Right lobe of liver (tissue), 6 donors: ENCODE measurements at regions not wholly inside any gene's neighbourhood (a gene's known extent, or its start where the extent isn't known, plus 50 kb on each side); places are given as distances from the start of the nearest gene placed in this dataset.

Experiments
- ATAC-seq, 4 donors: fragments of 200-7000 bp; cut with Tn5 transposase; one replicate each; pipeline ENCODE4 v1.9.1; 2020; ENCODE audit warnings: mild to moderate bottlenecking in 4 of 4, moderate library complexity in 4 of 4
- DNase-seq, 3 donors: peaks; one replicate each; pipeline ENCODE4 v3.0.0-alpha.2; 2020
- H3K27ac ChIP-seq, 3 donors: fragments of 200-600 bp; one replicate each; pipeline ENCODE4 v1.8.0; 2022
- H3K27me3 ChIP-seq, 2 donors: fragments of 200-600 bp; one replicate each; pipeline ENCODE4 v1.8.0; 2022
- H3K36me3 ChIP-seq, 4 donors: fragments of 200-600 bp; sonication (generic) in 1 of 4; one replicate each; pipeline versions ENCODE4 v1.5.1 to v1.8.0; 2017 to 2022; ENCODE audit warnings: control low read depth in 1 of 4
- H3K4me1 ChIP-seq, 4 donors: fragments of 200-600 bp; sonication (generic) in 1 of 4; one replicate each; pipeline versions ENCODE4 v1.5.1 to v1.8.0; 2017 to 2022; ENCODE audit warnings: control low read depth in 1 of 4
- H3K4me3 ChIP-seq, 3 donors: fragments of 200-600 bp; one replicate each; pipeline ENCODE4 v1.8.0; 2022
- H3K9me3 ChIP-seq, 4 donors: fragments of 200-600 bp; sonication (generic) in 1 of 4; one replicate each; pipeline versions ENCODE4 v1.5.1 to v1.8.0; 2017 to 2022; ENCODE audit warnings: control low read depth in 1 of 4
- POLR2A ChIP-seq: fragments of 450-650 bp; IDR thresholded peaks from one replicate; pipeline ENCODE4 v1.6.1; 2017; ENCODE audit warnings: antibody characterized with exemption, mild to moderate bottlenecking
- WGBS: methylation state at CpG from one replicate; pipeline ENCODE4 v1.1.6; 2018; ENCODE audit warnings: low coverage, low lambda C conversion rate; ENCODE audit not compliant: insufficient coverage; ENCODE audit errors: missing lambda C conversion rate; 5-methylcytosine and 5-hydroxymethylcytosine counted together
- intact Hi-C, 2 donors: fragments of 100-400 bp; cut with DNase I; formaldehyde crosslinking; loops; one replicate each; pipeline versions ENCODE4 v1.11.2 to v1.14.1; 2022
- TF ChIP-seq, protein P1 (sequence below), 4 donors: fragments of 200-600 bp in 3 of 4; fragments of 450-650 bp in 1 of 4; IDR thresholded peaks; one replicate each; pipeline versions ENCODE4 v1.5.1 to v1.8.0; 2016 to 2022; ENCODE audit warnings: antibody characterized with exemption in 4 of 4, mild to moderate bottlenecking in 2 of 4
- donor health status: DM: no; HTN: yes; CAD: no.
- donor health status: DM: no; HTN: no; CAD: no.
- donor health status: DM: no; HTN: no; CAD: no.
- donor health status: DM: no; HTN: yes; CAD: no.
- donor health status: DM: no; HTN: yes; CAD: no.

DNA sequence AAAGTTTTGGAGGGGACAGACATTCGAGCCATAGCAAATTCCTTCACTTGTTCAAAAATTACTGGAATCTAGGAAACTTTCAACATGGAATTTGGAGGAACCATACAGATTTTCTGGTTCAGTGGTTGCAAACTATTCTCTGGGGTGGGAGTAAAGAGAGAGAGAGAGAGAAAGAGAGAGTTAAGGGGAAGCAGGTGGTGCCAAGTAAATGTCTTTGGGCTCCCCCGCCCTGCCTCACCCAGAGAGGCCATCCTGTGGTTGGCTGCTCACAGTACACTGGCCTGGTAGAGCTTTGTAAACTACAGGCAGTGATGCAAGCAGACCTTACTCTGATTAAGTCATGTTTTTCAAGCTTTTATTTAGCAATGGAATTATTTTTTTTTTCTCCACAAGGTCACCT, 82.6 kb downstream of the ADAMTS15 start:
- DNase-seq (no peak), ATAC-seq (no peak)
- intact Hi-C loops: no loop called here

DNA sequence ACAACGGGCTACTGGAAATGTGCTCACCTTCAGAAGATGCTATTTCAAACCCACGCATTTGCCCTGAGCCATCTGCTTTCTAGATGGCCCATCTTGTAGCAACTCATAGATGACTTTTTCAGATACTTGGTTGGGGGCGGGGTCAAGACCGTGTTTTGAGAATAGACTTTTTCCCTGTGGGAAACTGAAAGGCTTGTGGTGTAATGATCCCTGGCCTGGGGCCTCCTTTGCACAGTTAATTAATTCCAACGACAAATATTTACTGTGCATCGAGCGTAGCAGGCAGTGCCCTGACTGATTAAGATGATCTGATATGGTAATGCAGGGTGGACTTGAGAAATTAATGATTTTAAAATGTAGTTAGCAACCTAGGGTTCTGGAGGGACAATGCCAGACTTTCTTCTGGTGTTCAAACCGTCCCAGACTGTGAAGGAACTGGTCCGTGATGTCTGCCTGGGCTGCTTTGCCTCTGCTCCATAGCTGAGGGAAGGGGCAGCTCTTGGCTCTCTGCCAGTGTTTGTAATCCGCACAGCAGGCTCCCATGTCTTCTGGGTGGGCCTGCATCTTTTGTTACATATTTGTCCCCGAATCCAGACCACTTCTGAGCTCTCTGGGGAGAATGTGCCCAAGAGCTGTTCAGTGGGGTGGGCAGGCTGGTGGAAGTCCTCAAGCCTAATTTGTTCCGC, 84.8 kb downstream of the ADAMTS15 start:
- TF ChIP-seq, protein P1, sequence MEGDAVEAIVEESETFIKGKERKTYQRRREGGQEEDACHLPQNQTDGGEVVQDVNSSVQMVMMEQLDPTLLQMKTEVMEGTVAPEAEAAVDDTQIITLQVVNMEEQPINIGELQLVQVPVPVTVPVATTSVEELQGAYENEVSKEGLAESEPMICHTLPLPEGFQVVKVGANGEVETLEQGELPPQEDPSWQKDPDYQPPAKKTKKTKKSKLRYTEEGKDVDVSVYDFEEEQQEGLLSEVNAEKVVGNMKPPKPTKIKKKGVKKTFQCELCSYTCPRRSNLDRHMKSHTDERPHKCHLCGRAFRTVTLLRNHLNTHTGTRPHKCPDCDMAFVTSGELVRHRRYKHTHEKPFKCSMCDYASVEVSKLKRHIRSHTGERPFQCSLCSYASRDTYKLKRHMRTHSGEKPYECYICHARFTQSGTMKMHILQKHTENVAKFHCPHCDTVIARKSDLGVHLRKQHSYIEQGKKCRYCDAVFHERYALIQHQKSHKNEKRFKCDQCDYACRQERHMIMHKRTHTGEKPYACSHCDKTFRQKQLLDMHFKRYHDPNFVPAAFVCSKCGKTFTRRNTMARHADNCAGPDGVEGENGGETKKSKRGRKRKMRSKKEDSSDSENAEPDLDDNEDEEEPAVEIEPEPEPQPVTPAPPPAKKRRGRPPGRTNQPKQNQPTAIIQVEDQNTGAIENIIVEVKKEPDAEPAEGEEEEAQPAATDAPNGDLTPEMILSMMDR (IDR thresholded peaks at IDR 0.05): no peak
- no peak for TF ChIP-seq POLR2A
- no peaks in the 10 kb centered on the region for H3K9me3 ChIP-seq
- H3K27ac ChIP-seq: no peak overlapping the region
- DNase-seq (no peak), ATAC-seq (no peak)
- no peaks in the 10 kb centered on the region for H3K36me3 ChIP-seq
- H3K27me3 ChIP-seq: no peaks in the 10 kb centered on the region
- WGBS: 48% methylated on average over 9 of the region's 12 CpGs
- no peak overlapping the region for H3K4me3 ChIP-seq
- intact Hi-C loops: no loop called here
- H3K4me1 ChIP-seq: no peaks in the 10 kb centered on the region

More for the DNA sequence above, 82.6 kb downstream of the ADAMTS15 start:
- H3K9me3 ChIP-seq: no peaks in the 10 kb centered on the region
- no peak overlapping the region for H3K4me3 ChIP-seq
- H3K27me3 ChIP-seq: no peaks in the 10 kb centered on the region
- TF ChIP-seq, protein P1 (IDR thresholded peaks at IDR 0.05): no peak
- no peak for TF ChIP-seq POLR2A
- H3K36me3 ChIP-seq: no peaks in the 10 kb centered on the region
- WGBS: 53% methylated on average over 2 of the region's 2 CpGs
- H3K4me1 ChIP-seq: no peaks in the 10 kb centered on the region
- H3K27ac ChIP-seq: no peak overlapping the region

DNA sequence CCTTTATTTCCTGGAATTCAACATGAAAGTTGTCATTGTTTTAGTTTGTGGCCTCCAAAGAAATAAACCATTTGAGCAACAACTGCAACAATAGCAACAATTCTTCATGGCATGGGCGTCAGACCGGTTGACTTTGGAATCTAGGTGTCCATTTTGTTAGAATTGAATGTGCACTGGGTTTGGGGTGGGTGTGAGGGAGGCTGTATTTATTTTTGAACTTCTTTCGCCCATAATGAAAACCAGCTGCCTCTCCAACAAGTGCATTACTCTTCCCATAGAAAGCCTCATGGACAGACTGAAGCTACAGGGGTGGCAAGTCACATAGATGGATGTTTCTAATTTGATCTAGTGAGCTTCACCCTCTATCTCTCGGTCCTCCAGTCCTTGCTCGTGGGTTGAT, 85.4 kb downstream of the ADAMTS15 start:
- no peak for TF ChIP-seq POLR2A
- TF ChIP-seq, protein P1 (IDR thresholded peaks at IDR 0.05): no peak
- DNase-seq: no peak
- no peaks in the 10 kb centered on the region for H3K36me3 ChIP-seq
- no peaks in the 10 kb centered on the region for H3K9me3 ChIP-seq
- no peak overlapping the region for H3K4me3 ChIP-seq
- H3K27me3 ChIP-seq: no peaks in the 10 kb centered on the region
- 54% methylated on average over 4 of the region's 5 CpGs for WGBS
- H3K27ac ChIP-seq: no peak overlapping the region
- no peaks in the 10 kb centered on the region for H3K4me1 ChIP-seq
- intact Hi-C loops: no loop called here
- no peak for ATAC-seq

DNA sequence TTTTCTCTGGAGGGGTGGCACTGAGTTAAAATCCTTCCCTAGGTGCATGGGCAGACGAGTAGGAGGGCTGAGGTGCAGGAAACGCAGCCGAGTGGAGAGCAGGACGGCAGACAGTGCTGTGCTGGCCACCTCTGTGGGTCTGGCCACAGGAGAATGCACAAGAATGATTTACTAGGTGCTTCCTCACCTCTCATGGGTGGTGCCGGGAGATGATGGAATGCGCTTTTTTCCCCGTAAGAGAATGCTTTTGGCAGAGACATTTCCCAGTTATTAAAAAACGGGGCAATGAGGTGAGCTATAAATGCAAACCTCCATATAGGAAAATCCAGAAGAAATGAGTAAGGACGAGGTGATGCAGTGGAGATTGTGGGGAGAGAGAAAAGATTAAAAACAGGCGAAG, 86.1 kb downstream of the ADAMTS15 start:
- no peaks in the 10 kb centered on the region for H3K9me3 ChIP-seq
- intact Hi-C loops: no loop called here
- DNase-seq (no peak), ATAC-seq (no peak)
- no peak overlapping the region for H3K27ac ChIP-seq
- no peak for TF ChIP-seq POLR2A
- TF ChIP-seq, protein P1 (IDR thresholded peaks at IDR 0.05): no peak
- H3K4me1 ChIP-seq: no peaks in the 10 kb centered on the region
- H3K27me3 ChIP-seq: no peaks in the 10 kb centered on the region
- WGBS: 52% methylated on average over 8 of the region's 10 CpGs
- no peaks in the 10 kb centered on the region for H3K36me3 ChIP-seq
- no peak overlapping the region for H3K4me3 ChIP-seq
